HepG2 (cell line): ENCODE measurements at regions not wholly inside any gene's neighbourhood (a gene's known extent, or its start where the extent isn't known, plus 50 kb on each side); places are given as distances from the start of the nearest gene placed in this dataset.

ENCODE experiments used
- ATAC-seq: fragments of 200-7000 bp; cut with Tn5 transposase; 3 replicates; pipeline ENCODE4 v1.9.1; 2020; ENCODE audit warnings: mild to moderate bottlenecking, moderate library complexity
- BruUV-seq: library from RNA; stranded (reverse); fragments of 400-500 nt; replicated peaks from 2 replicates; lab custom pipeline; 2021; lab: Mats Ljungman, UMichigan
- CTCF ChIA-PET: fragments of 300-600 bp; formaldehyde crosslinking; extraction: SDS; loops from one replicate; lab custom pipeline; 2021; ENCODE audit warnings: low total read pairs, inconsistent platforms, low intra/inter-chr PET ratio; lab: Yijun Ruan, JAX
- POLR2A ChIA-PET: fragments of 350-600 bp; sonication (Branson Sonifier 250); formaldehyde crosslinking; loops from one replicate; lab custom pipeline; 2020; ENCODE audit warnings: antibody characterized with exemption, inconsistent platforms; lab: Yijun Ruan, JAX
- DNase-seq: peaks from one replicate; pipeline ENCODE4 v3.0.0-alpha.2; 2015; ENCODE audit warnings: low spot score
- FAIRE-seq: peaks from 3 replicates; lab custom pipeline; 2011; peaks lifted over from hg19 to GRCh38; lab: Jason Lieb, UNC
- H2AFZ ChIP-seq: one replicate; pipeline ENCODE4 v1.6.1; 2011; ENCODE audit warnings: low read length, inconsistent platforms
- H3K27ac ChIP-seq: fragments of 300-600 bp; 3 replicates; pipeline ENCODE4 v1.8.0; 2011; ENCODE audit warnings: mixed run types, mild to moderate bottlenecking, mixed read lengths, low read length, inconsistent platforms; ENCODE audit not compliant: insufficient read depth; ENCODE audit errors: extremely low read length
- H3K27me3 ChIP-seq, 2 experiments: fragments of 200-600 bp in 1 of 2; 2 replicates in 1 of 2; 3 replicates in 1 of 2; pipeline versions ENCODE4 v1.6.0 to v1.8.0; 2011; ENCODE audit warnings: low read length in 2 of 2, mild to moderate bottlenecking in 2 of 2, moderate library complexity in 2 of 2, inconsistent platforms in 1 of 2; ENCODE audit not compliant: insufficient read depth in 2 of 2, control insufficient read depth in 1 of 2
- H3K36me3 ChIP-seq, 2 experiments: fragments of 200-600 bp in 1 of 2; replicated peaks in 1 of 2; 2 replicates in 1 of 2; 3 replicates in 1 of 2; pipeline versions ENCODE4 v1.5.1 to v1.8.0; 2011; ENCODE audit warnings: low read length in 2 of 2, inconsistent platforms in 1 of 2; ENCODE audit not compliant: insufficient read depth in 2 of 2, control insufficient read depth in 1 of 2
- H3K4me1 ChIP-seq: 2 replicates; pipeline ENCODE4 v1.5.1; 2012; ENCODE audit warnings: low read length, inconsistent platforms; ENCODE audit not compliant: insufficient read depth
- H3K4me2 ChIP-seq: 2 replicates; pipeline ENCODE4 v1.6.0; 2011; ENCODE audit warnings: low read depth, low read length, inconsistent platforms
- H3K4me3 ChIP-seq, 3 experiments: fragments of 200-600 bp in 1 of 3; sonication (generic), shearing (Covaris generic) in 1 of 3; replicated peaks in 1 of 3; 2 replicates each; pipeline ENCODE4 v1.5.1; 2011 to 2016; ENCODE audit warnings: low read length in 3 of 3, inconsistent platforms in 2 of 3, low read depth in 2 of 3, mild to moderate bottlenecking in 2 of 3, control low read depth in 1 of 3, mixed read lengths in 1 of 3; ENCODE audit not compliant: insufficient read depth in 1 of 3
- H3K79me2 ChIP-seq: one replicate; pipeline ENCODE4 v1.6.1; 2011; ENCODE audit warnings: low read length, inconsistent platforms; ENCODE audit not compliant: insufficient read depth
- H3K9ac ChIP-seq: 2 replicates; pipeline ENCODE4 v1.6.0; 2011; ENCODE audit warnings: mild to moderate bottlenecking, low read depth, low read length, inconsistent platforms; ENCODE audit not compliant: insufficient read depth
- H3K9me3 ChIP-seq: 2 replicates; pipeline ENCODE4 v1.5.1; 2012; ENCODE audit warnings: mild to moderate bottlenecking, low read length
- H4K20me1 ChIP-seq: 2 replicates; pipeline ENCODE4 v1.6.0; 2011; ENCODE audit warnings: inconsistent platforms, mild to moderate bottlenecking, low read length, moderate library complexity; ENCODE audit not compliant: insufficient read depth
- CEBPB ChIP-seq: IDR thresholded peaks from 2 replicates; pipeline ENCODE4 v1.6.1; 2011; ENCODE audit warnings: low read depth, low read length, improper control_type of control experiment, borderline replicate concordance
- CTCF ChIP-seq: sonication (generic); formaldehyde crosslinking; IDR thresholded peaks from 2 replicates; pipeline ENCODE4 v1.5.0; 2020; ENCODE audit warnings: mild to moderate bottlenecking, missing genetic modification reagents, moderate library complexity
- ERF ChIP-seq: IDR thresholded peaks from 2 replicates; pipeline ENCODE4 v1.6.1; 2018; ENCODE audit warnings: missing biosample characterization, missing genetic modification reagents
- HNRNPL ChIP-seq: fragments of 200-400 bp; formaldehyde crosslinking; IDR thresholded peaks from 2 replicates; pipeline ENCODE4 v1.6.1; 2017; ENCODE audit warnings: mild to moderate bottlenecking, low read depth, low read length
- HOXA7 ChIP-seq: sonication (generic); formaldehyde crosslinking; IDR thresholded peaks from 2 replicates; pipeline ENCODE4 v1.8.1; 2022; ENCODE audit warnings: mild to moderate bottlenecking, missing genetic modification reagents, moderate library complexity
- IKZF4 ChIP-seq: sonication (generic); formaldehyde crosslinking; IDR thresholded peaks from 2 replicates; pipeline ENCODE4 v1.5.1; 2020; ENCODE audit warnings: borderline replicate concordance, mild to moderate bottlenecking, low read depth, missing genetic modification reagents; ENCODE audit errors: not compliant biosample characterization
- MNT ChIP-seq: fragments of 450-650 bp; IDR thresholded peaks from 2 replicates; pipeline ENCODE4 v1.6.1; 2016
- RELA ChIP-seq: sonication (generic); formaldehyde crosslinking; IDR thresholded peaks from 2 replicates; pipeline ENCODE4 v1.4.0; 2020; ENCODE audit warnings: missing genetic modification reagents
- RFX3 ChIP-seq: IDR thresholded peaks from 2 replicates; pipeline ENCODE4 v1.6.1; 2016; ENCODE audit warnings: missing biosample characterization, missing genetic modification reagents
- SOX5 ChIP-seq: IDR thresholded peaks from 2 replicates; pipeline ENCODE4 v1.6.1; 2016; ENCODE audit warnings: borderline replicate concordance
- ZNF737 ChIP-seq: sonication (generic); formaldehyde crosslinking; IDR thresholded peaks from 2 replicates; pipeline ENCODE4 v1.5.0; 2020; ENCODE audit warnings: missing genetic modification reagents, mild to moderate bottlenecking, borderline replicate concordance
- ZZZ3 ChIP-seq: sonication (generic); formaldehyde crosslinking; IDR thresholded peaks from 2 replicates; pipeline ENCODE4 v1.4.0; 2020; ENCODE audit warnings: missing genetic modification reagents, mild to moderate bottlenecking, borderline replicate concordance
- WGBS: methylation state at CpG from one replicate; pipeline ENCODE4 v1.1.6; 2017; ENCODE audit warnings: low lambda C conversion rate; 5-methylcytosine and 5-hydroxymethylcytosine counted together
- in situ Hi-C: cut with HindIII; loops from 2 replicates; pipeline ENCODE4 v1.10.0; 2017; ENCODE audit warnings: low pct_unique_long_range_greater_than_20kb; ENCODE audit not compliant: extremely low pct_ligation_motif_present
- intact Hi-C: fragments of 100-400 bp; cut with micrococcal nuclease; formaldehyde crosslinking; loops from one replicate; pipeline ENCODE4 v1.10.0; 2022; ENCODE audit not compliant: unreplicated experiment

- TF ChIP-seq IKZF4 (CRISPR knock-in tag) (no peak), RFX3 (CRISPR knock-in tag) (no peak), SOX5 (no peak), CEBPB (no peak), MNT (no peak), ZNF737 (CRISPR knock-in tag) (no peak)
Observed at GRCh38 chr2:83168377-83168776, 1290.7 kb downstream of the SUCLG1 start (continued).

- ChIA-PET CTCF (no interaction called here), POLR2A (no interaction called here)
- in situ Hi-C loops = no loop called here
- no peaks in the 10 kb centered on the region for H3K36me3 ChIP-seq
- H3K27me3 ChIP-seq = no peaks in the 10 kb centered on the region
- H3K79me2 ChIP-seq = no peaks in the 10 kb centered on the region
- no peak overlapping the region for H3K27ac ChIP-seq
- no peaks in the 10 kb centered on the region for H3K4me1 ChIP-seq
- no peak for DNase-seq
- no peak for FAIRE-seq
- H4K20me1 ChIP-seq = no peaks in the 10 kb centered on the region
- intact Hi-C loops = no loop called here
- 2% methylated on average over 3 of the region's 3 CpGs for WGBS
- no peak overlapping the region for H3K4me2 ChIP-seq
- no peak overlapping the region for H2AFZ ChIP-seq
- H3K9ac ChIP-seq = no peak overlapping the region
- peaks cover 39% of the 10 kb centered on the region for H3K9me3 ChIP-seq
- ATAC-seq = no peak
- H3K4me3 ChIP-seq = no peak overlapping the region
- BruUV-seq = no TSS peak
- TF ChIP-seq CTCF (CRISPR knock-in tag) (no peak), ZZZ3 (no peak), HOXA7 (no peak), RELA (CRISPR knock-in tag) (no peak), ERF (CRISPR knock-in tag) (no peak), HNRNPL (no peak)
Observed at GRCh38 chr2:83162421-83162820, 1296.7 kb downstream of the SUCLG1 start.
